ENCODE measurements at regions not wholly inside any gene's neighbourhood (a gene's known extent, or its start where the extent isn't known, plus 50 kb on each side); places are given as distances from the start of the nearest gene placed in this dataset.

GRCh38 chr16:52861614-52862022 is 191.1 kb downstream of the CHD9NB start:
- CTCF ChIA-PET (ENCODE audit: low intra/inter-chr PET ratio, low total read pairs), result interaction anchor here (1.7 to 3.8 kb wide), 4 partner anchors 279 to 793 kb away, joined by 3 to 31 read pairs (median 17); no protein-coding TSS in a partner anchor
- intact Hi-C loops (cut with micrococcal nuclease; ENCODE audit: unreplicated experiment), result loop anchor here (1.0 to 2.0 kb wide), 5 partner anchors 51 to 793 kb away; no protein-coding TSS in a partner anchor
- Histone ChIP-seq H3K4me2 (ENCODE audit: low read depth, low read length) (peak overlapping the region; percentile 39), H3K27ac (ENCODE audit: extremely low read length, insufficient read depth, low read length) (no peak overlapping the region), H3K36me3 (replicated peaks in 1 of 2; ENCODE audit: control insufficient read depth in 1 of 2, insufficient read depth in 2 of 2, low read length in 2 of 2) (no peaks in the 10 kb centered on the region), H3K79me2 (ENCODE audit: insufficient read depth, low read length) (no peaks in the 10 kb centered on the region), H2AFZ (ENCODE audit: low read length) (no peak overlapping the region), H3K4me1 (ENCODE audit: insufficient read depth, low read length) (peaks cover 12% of the 10 kb centered on the region), H3K9ac (ENCODE audit: insufficient read depth, low read depth, low read length) (no peak overlapping the region), H3K9me3 (ENCODE audit: low read length) (no peaks in the 10 kb centered on the region), H3K4me3 (replicated peaks in 1 of 3; ENCODE audit: insufficient read depth in 1 of 3, low read depth in 2 of 3, low read length in 3 of 3) (no peak overlapping the region), H3K27me3 (ENCODE audit: control insufficient read depth in 1 of 2, insufficient read depth in 2 of 2, low read length in 2 of 2) (peaks cover 0 to 5% of the 10 kb centered on the region in 2 experiments; a peak in 1 of 5 replicates), H4K20me1 (ENCODE audit: insufficient read depth, low read length) (no peaks in the 10 kb centered on the region)
- WGBS (ENCODE audit: low lambda C conversion rate), result 1% methylated on average over 7 of the region's 7 CpGs
- POLR2A ChIA-PET, result interaction anchor here (0.7 to 1.9 kb wide), 4 partner anchors 250 to 670 kb away, joined by 3 to 5 read pairs (median 4); no protein-coding TSS in a partner anchor
- FAIRE-seq (peak; percentile 68), DNase-seq (ENCODE audit: low spot score) (peak; percentile 65), ATAC-seq (peak; percentile 78)
- in situ Hi-C loops (cut with HindIII; ENCODE audit: extremely low pct_ligation_motif_present, low pct_unique_long_range_greater_than_20kb), result loop anchor here (5.0 to 25.0 kb wide), 4 partner anchors 279 to 789 kb away; no protein-coding TSS in a partner anchor
- BruUV-seq (replicated peaks), result no TSS peak
- TF ChIP-seq CERS6 (CRISPR knock-in tag; IDR thresholded peaks at IDR 0.05) (no peak), GATAD2A (CRISPR knock-in tag; IDR thresholded peaks at IDR 0.05) (peak; percentile 41; the same call in 1 of the 2 replicates), AKNA (CRISPR knock-in tag; IDR thresholded peaks at IDR 0.05; ENCODE audit: borderline replicate concordance) (no peak), HES4 (CRISPR knock-in tag; IDR thresholded peaks at IDR 0.05; ENCODE audit: borderline replicate concordance) (no peak), ZNF724P (CRISPR knock-in tag; IDR thresholded peaks at IDR 0.05; ENCODE audit: borderline replicate concordance) (0 out of 2 replicates have a peak, but pooled peaks have one; percentile 48), E2F2 (CRISPR knock-in tag; IDR thresholded peaks at IDR 0.05; ENCODE audit: borderline replicate concordance) (no peak), ZC3H13 (CRISPR knock-in tag; IDR thresholded peaks at IDR 0.05) (no peak)
- TF ChIP-seq, protein P1, sequence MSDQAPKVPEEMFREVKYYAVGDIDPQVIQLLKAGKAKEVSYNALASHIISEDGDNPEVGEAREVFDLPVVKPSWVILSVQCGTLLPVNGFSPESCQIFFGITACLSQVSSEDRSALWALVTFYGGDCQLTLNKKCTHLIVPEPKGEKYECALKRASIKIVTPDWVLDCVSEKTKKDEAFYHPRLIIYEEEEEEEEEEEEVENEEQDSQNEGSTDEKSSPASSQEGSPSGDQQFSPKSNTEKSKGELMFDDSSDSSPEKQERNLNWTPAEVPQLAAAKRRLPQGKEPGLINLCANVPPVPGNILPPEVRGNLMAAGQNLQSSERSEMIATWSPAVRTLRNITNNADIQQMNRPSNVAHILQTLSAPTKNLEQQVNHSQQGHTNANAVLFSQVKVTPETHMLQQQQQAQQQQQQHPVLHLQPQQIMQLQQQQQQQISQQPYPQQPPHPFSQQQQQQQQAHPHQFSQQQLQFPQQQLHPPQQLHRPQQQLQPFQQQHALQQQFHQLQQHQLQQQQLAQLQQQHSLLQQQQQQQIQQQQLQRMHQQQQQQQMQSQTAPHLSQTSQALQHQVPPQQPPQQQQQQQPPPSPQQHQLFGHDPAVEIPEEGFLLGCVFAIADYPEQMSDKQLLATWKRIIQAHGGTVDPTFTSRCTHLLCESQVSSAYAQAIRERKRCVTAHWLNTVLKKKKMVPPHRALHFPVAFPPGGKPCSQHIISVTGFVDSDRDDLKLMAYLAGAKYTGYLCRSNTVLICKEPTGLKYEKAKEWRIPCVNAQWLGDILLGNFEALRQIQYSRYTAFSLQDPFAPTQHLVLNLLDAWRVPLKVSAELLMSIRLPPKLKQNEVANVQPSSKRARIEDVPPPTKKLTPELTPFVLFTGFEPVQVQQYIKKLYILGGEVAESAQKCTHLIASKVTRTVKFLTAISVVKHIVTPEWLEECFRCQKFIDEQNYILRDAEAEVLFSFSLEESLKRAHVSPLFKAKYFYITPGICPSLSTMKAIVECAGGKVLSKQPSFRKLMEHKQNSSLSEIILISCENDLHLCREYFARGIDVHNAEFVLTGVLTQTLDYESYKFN (CRISPR knock-in tag; conservative IDR thresholded peaks at IDR 0.05), result peak; percentile 51; the same call in 1 of the 2 replicates
- TF ChIP-seq, protein P2, sequence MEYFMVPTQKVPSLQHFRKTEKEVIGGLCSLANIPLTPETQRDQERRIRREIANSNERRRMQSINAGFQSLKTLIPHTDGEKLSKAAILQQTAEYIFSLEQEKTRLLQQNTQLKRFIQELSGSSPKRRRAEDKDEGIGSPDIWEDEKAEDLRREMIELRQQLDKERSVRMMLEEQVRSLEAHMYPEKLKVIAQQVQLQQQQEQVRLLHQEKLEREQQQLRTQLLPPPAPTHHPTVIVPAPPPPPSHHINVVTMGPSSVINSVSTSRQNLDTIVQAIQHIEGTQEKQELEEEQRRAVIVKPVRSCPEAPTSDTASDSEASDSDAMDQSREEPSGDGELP (IDR thresholded peaks at IDR 0.05; ENCODE audit: borderline replicate concordance, low read depth), result no peak
- TF ChIP-seq, protein P3, sequence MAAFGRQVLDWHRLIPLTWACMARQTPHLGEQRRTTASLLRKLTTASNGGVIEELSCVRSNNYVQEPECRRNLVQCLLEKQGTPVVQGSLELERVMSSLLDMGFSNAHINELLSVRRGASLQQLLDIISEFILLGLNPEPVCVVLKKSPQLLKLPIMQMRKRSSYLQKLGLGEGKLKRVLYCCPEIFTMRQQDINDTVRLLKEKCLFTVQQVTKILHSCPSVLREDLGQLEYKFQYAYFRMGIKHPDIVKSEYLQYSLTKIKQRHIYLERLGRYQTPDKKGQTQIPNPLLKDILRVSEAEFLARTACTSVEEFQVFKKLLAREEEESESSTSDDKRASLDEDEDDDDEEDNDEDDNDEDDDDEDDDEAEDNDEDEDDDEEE (CRISPR knock-in tag; IDR thresholded peaks at IDR 0.05), result no peak
